K562 (cell line): ENCODE measurements at regions not wholly inside any gene's neighbourhood (a gene's known extent, or its start where the extent isn't known, plus 50 kb on each side); places are given as distances from the start of the nearest gene placed in this dataset.

ENCODE experiments used
- ATAC-seq: fragments of 200-7000 bp; cut with Tn5 transposase; 3 replicates; pipeline ENCODE4 v1.9.1; 2020; ENCODE audit warnings: moderate library complexity
- BruUV-seq: library from RNA; stranded (reverse); fragments of 400-500 nt; replicated peaks from 2 replicates; lab custom pipeline; 2021; lab: Mats Ljungman, UMichigan
- CTCF ChIA-PET: fragments of 300-600 bp; formaldehyde crosslinking; extraction: SDS; loops from one replicate; lab custom pipeline; 2021; ENCODE audit warnings: low intra/inter-chr PET ratio; lab: Yijun Ruan, JAX
- POLR2A ChIA-PET: fragments of 300-600, 350-650 bp; sonication (Branson Sonifier 250); formaldehyde crosslinking; extraction: SDS; loops from one replicate; lab custom pipeline; 2021; ENCODE audit warnings: antibody characterized with exemption, inconsistent platforms; lab: Yijun Ruan, JAX
- DNase-seq, 4 experiments: peaks; one replicate each; pipeline versions ENCODE4 v3.0.0 to v3.0.0-alpha.2; 2011 to 2018; ENCODE audit warnings: low spot score in 3 of 4, mixed read lengths in 3 of 4; ENCODE audit errors: extremely low read depth in 1 of 4
- FAIRE-seq: peaks from 2 replicates; lab custom pipeline; 2011; peaks lifted over from hg19 to GRCh38; lab: Jason Lieb, UNC
- H2AFZ ChIP-seq: 2 replicates; pipeline ENCODE4 v1.6.0; 2011; ENCODE audit warnings: low read depth, low read length, control low read depth, inconsistent platforms
- H3K27ac ChIP-seq: fragments of 200-600 bp; 3 replicates; pipeline ENCODE4 v1.8.0; 2011; ENCODE audit warnings: low read depth, mild to moderate bottlenecking, control low read depth, inconsistent platforms, low read length, moderate library complexity, mixed read lengths; ENCODE audit errors: extremely low read depth
- H3K27me3 ChIP-seq, 2 experiments: fragments of 300-600 bp in 1 of 2; 2 replicates in 1 of 2; 3 replicates in 1 of 2; pipeline versions ENCODE4 v1.6.0 to v1.8.0; 2011; ENCODE audit warnings: inconsistent platforms in 2 of 2, low read length in 2 of 2, mild to moderate bottlenecking in 1 of 2, mixed read lengths in 1 of 2, moderate library complexity in 1 of 2; ENCODE audit not compliant: control insufficient read depth in 2 of 2, insufficient read depth in 2 of 2
- H3K36me3 ChIP-seq: fragments of 300-600 bp; 3 replicates; pipeline ENCODE4 v1.8.0; 2011; ENCODE audit warnings: mild to moderate bottlenecking, low read length, inconsistent platforms; ENCODE audit not compliant: control insufficient read depth, insufficient read depth
- H3K4me1 ChIP-seq, 2 experiments: fragments of 200-600 bp in 1 of 2; replicated peaks in 1 of 2; 2 replicates in 1 of 2; 3 replicates in 1 of 2; pipeline versions ENCODE4 v1.5.1 to v1.8.0; 2011; ENCODE audit warnings: inconsistent platforms in 2 of 2, low read length in 2 of 2, mild to moderate bottlenecking in 1 of 2, mixed read lengths in 1 of 2, moderate library complexity in 1 of 2; ENCODE audit not compliant: control insufficient read depth in 2 of 2, insufficient read depth in 2 of 2
- H3K4me2 ChIP-seq: 2 replicates; pipeline ENCODE4 v1.6.1; 2011; ENCODE audit warnings: low read length, control low read depth, inconsistent platforms, mixed read lengths; ENCODE audit not compliant: insufficient read depth
- H3K4me3 ChIP-seq: fragments of 200-600 bp; sonication (generic), shearing (Covaris generic); 2 replicates; pipeline ENCODE4 v1.5.1; 2016; ENCODE audit warnings: control low read depth, inconsistent platforms
- H3K79me2 ChIP-seq: fragments of 200-600 bp; 3 replicates; pipeline ENCODE4 v1.8.0; 2011; ENCODE audit warnings: low read length, inconsistent platforms; ENCODE audit not compliant: control insufficient read depth, insufficient read depth
- H3K9ac ChIP-seq, 2 experiments: 2 replicates each; pipeline versions ENCODE4 v1.6.0 to v1.6.1; 2011; ENCODE audit warnings: low read depth in 2 of 2, low read length in 2 of 2, control low read depth in 1 of 2, inconsistent platforms in 1 of 2, mild to moderate bottlenecking in 1 of 2, mixed read lengths in 1 of 2; ENCODE audit not compliant: insufficient read depth in 1 of 2
- H3K9me1 ChIP-seq: one replicate; pipeline ENCODE4 v1.6.0; 2011; ENCODE audit warnings: inconsistent platforms, mild to moderate bottlenecking, low read length, moderate library complexity; ENCODE audit not compliant: control insufficient read depth, insufficient read depth
- H3K9me3 ChIP-seq: replicated peaks from 2 replicates; pipeline ENCODE4 v1.5.1; 2011; ENCODE audit warnings: low read depth, low read length, inconsistent platforms; ENCODE audit not compliant: control insufficient read depth, insufficient read depth
- H4K20me1 ChIP-seq: replicated peaks from 2 replicates; pipeline ENCODE4 v1.6.1; 2011; ENCODE audit warnings: low read length, inconsistent platforms, mixed read lengths; ENCODE audit not compliant: control insufficient read depth, insufficient read depth
- ARHGAP35 ChIP-seq: fragments of 450-650 bp; IDR thresholded peaks from 2 replicates; pipeline ENCODE4 v1.6.1; 2018; ENCODE audit not compliant: partially characterized antibody
- CREB3 ChIP-seq: fragments of 450-650 bp; conservative IDR thresholded peaks from 2 replicates; pipeline ENCODE4 v1.6.1; 2016; ENCODE audit warnings: missing genetic modification characterization, low read depth, mild to moderate bottlenecking, missing compliant biosample characterization, moderate library complexity
- ILK ChIP-seq: fragments of 450-650 bp; IDR thresholded peaks from 2 replicates; pipeline ENCODE4 v1.6.1; 2016; ENCODE audit warnings: missing genetic modification characterization, low read depth, mild to moderate bottlenecking, missing compliant biosample characterization, moderate library complexity, borderline replicate concordance
- NFE2L1 ChIP-seq: fragments of 450-650 bp; IDR thresholded peaks from 2 replicates; pipeline ENCODE4 v1.6.1; 2016; ENCODE audit warnings: missing genetic modification characterization, low read depth, mild to moderate bottlenecking, missing compliant biosample characterization, moderate library complexity, borderline replicate concordance
- POLR2G ChIP-seq: fragments of 200-400 bp; formaldehyde crosslinking; IDR thresholded peaks from 2 replicates; pipeline ENCODE4 v1.6.1; 2017; ENCODE audit warnings: low read depth, mild to moderate bottlenecking, antibody characterized with exemption, low read length, moderate library complexity
- PYGO2 ChIP-seq: fragments of 450-650 bp; IDR thresholded peaks from 2 replicates; pipeline ENCODE4 v1.6.1; 2016; ENCODE audit warnings: mild to moderate bottlenecking, missing genetic modification characterization, moderate library complexity, missing compliant biosample characterization
- THRB ChIP-seq: fragments of 450-650 bp; formaldehyde crosslinking; conservative IDR thresholded peaks from 2 replicates; pipeline ENCODE4 v1.4.0; 2022; ENCODE audit warnings: mild to moderate bottlenecking, missing genetic modification characterization
- ZEB2 ChIP-seq: fragments of 450-650 bp; IDR thresholded peaks from 2 replicates; pipeline ENCODE4 v1.6.1; 2016
- ZNF561 ChIP-seq: fragments of 450-650 bp; formaldehyde crosslinking; conservative IDR thresholded peaks from 2 replicates; pipeline ENCODE4 v1.4.0; 2020; ENCODE audit warnings: mild to moderate bottlenecking, moderate library complexity
- ZNF609 ChIP-seq: sonication (generic); formaldehyde crosslinking; IDR thresholded peaks from 2 replicates; pipeline ENCODE4 v1.8.1; 2023; ENCODE audit warnings: missing genetic modification reagents, mild to moderate bottlenecking, borderline replicate concordance
- ZNF695 ChIP-seq: fragments of 450-650 bp; formaldehyde crosslinking; IDR thresholded peaks from 2 replicates; pipeline ENCODE4 v1.4.0; 2020; ENCODE audit warnings: mild to moderate bottlenecking, moderate library complexity
- WGBS: fragments of 100-300 bp; shearing (Covaris generic); methylation state at CpG from one replicate; pipeline ENCODE4 v1.1.6; 2016; ENCODE audit warnings: low coverage, mixed read lengths; ENCODE audit not compliant: insufficient coverage; ENCODE audit errors: missing lambda C conversion rate; 5-methylcytosine and 5-hydroxymethylcytosine counted together
- in situ Hi-C: fragments of 300-500 bp; cut with MboI; formaldehyde crosslinking; loops from 4 replicates; pipeline ENCODE4 v1.15.0; 2018; ENCODE audit warnings: inconsistent platforms, mixed read lengths
- intact Hi-C: fragments of 100-400 bp; cut with micrococcal nuclease; formaldehyde crosslinking; loops from 2 replicates; pipeline ENCODE4 v1.14.2; 2022

GRCh38 chr22:48925450-48925849, 902.2 kb downstream of the BRD1 start:
- Histone ChIP-seq H3K4me1 (no peaks in the 10 kb centered on the region), H2AFZ (no peak overlapping the region), H4K20me1 (no peaks in the 10 kb centered on the region), H3K36me3 (no peaks in the 10 kb centered on the region), H3K4me2 (no peak overlapping the region), H3K9me3 (no peaks in the 10 kb centered on the region), H3K27me3 (peaks cover 0 to 16% of the 10 kb centered on the region in 2 experiments; a peak in 1 of 5 replicates), H3K9ac (no peak overlapping the region), H3K79me2 (no peaks in the 10 kb centered on the region), H3K4me3 (no peak overlapping the region), H3K27ac (no peak overlapping the region), H3K9me1 (no peaks in the 10 kb centered on the region)
- no peak for DNase-seq
- BruUV-seq, result no TSS peak
- no peak for ATAC-seq
- intact Hi-C loops, result no loop called here
- no peak for FAIRE-seq
- no peak for TF ChIP-seq NFE2L1
- no peak for TF ChIP-seq ZNF609 (CRISPR knock-in tag)
- no peak for TF ChIP-seq ILK
- no peak for TF ChIP-seq ZEB2
- TF ChIP-seq CREB3, result no peak
- no peak for TF ChIP-seq ZNF695 (CRISPR knock-in tag)
- no peak for TF ChIP-seq THRB (CRISPR knock-in tag)
- no peak for TF ChIP-seq POLR2G
- no peak for TF ChIP-seq ARHGAP35
- no peak for TF ChIP-seq PYGO2 (tag)
- TF ChIP-seq ZNF561 (CRISPR knock-in tag), result no peak
- ChIA-PET CTCF (no interaction called here), POLR2A (no interaction called here)
- in situ Hi-C loops, result no loop called here
- WGBS, result 0% methylated on average over 5 of the region's 5 CpGs
